ENCODE measurements at regions not wholly inside any gene's neighbourhood (a gene's known extent, or its start where the extent isn't known, plus 50 kb on each side); places are given as distances from the start of the nearest gene placed in this dataset.
"Not testable (repeated sequence)": the region's sequence is repeated elsewhere in the genome, so short reads cannot be mapped to it uniquely, and the experiment has no call there.

DNA sequence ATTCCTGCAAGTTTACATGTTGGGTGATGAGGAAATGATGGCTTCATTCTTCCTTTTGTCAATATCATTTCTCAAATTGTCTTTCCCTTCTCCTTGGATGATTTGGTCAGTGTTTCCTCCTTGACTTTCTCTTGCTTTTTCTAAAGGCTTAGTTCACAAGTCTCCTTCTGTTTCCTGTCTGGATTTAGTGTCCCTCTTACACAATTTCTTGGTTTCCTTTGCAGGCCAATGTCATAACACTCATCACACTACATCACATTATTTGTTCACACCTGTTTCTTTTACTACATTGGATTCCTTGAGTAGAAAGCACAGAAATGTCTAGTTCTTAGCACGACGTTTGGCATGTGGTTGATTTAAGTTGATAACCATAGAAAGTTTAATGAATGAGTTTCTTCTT, 490.7 kb downstream of the TDRD3 start:
- no peak for DNase-seq

DNA sequence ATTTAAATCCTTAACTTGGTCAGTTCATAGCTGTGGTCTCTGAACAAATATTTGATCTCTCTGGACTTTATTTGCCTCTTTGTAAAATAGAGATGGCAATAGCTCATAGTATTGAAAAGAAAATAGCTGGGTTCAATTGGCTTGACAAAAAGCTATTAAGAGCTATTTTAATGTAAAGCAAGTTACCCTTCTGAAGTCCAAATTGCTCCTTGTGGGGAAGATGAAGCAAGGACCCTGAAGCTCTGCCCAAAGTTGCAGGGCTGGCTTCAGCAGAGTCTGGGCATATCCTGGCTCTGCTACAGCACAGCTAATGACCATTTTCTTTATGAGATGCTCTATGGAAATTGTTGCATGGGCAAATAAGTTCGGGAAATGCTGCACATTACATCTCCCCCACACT, 484.5 kb downstream of the TDRD3 start:
- no peak for DNase-seq

DNA sequence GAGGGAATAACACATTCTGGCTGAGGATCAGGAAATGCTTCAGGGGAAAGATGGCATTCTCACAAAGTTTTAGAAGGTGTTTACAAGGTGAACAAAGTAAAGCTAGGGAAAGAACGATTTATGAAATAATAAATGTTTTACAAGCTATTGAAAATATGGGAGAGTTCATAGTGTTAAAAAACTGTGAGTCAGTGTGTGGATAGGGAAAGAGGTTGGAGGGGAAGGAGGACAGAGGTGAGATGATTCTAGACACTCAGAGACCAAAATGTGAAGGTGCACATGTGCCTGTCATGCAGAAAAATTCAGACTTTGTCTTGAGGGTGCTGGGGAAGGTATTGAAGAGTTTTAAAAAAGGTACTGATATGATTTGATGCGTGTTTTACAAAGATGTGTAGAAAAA, 476.1 kb downstream of the TDRD3 start:
- DNase-seq: no peak

DNA sequence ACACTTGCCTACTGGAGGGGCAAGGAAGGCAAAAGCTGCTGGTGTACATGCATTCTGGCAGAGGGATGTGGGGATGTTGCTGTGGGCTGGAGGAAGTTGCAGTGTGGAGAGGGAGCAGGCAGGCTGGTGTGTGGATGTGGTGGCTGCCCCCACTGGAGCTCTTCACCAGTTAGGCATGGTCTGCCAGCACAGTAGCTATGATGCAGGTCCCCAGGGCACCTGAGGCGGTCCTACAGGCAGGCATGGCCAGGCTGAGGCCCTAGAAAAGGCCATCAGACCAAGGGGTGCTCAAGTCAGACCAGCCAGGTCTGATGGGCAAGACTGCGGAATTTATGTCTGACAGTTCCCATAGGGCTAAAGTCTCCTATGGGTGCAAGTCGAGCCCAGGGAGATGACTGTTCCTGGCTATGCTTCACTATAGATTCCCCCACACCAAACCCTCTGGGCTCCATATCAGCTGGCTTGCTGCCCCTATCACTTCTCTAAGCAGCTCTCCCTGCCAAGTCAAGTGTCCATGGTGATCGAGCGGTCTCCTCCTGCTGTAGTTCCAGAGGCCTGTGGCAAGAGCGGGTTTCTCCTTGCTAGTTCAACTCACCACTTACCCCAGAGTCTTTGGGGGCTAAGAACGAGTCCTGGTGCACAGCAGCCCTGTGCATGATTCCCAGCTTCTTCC, 473.1 kb downstream of the TDRD3 start:
- DNase-seq: no peak

DNA sequence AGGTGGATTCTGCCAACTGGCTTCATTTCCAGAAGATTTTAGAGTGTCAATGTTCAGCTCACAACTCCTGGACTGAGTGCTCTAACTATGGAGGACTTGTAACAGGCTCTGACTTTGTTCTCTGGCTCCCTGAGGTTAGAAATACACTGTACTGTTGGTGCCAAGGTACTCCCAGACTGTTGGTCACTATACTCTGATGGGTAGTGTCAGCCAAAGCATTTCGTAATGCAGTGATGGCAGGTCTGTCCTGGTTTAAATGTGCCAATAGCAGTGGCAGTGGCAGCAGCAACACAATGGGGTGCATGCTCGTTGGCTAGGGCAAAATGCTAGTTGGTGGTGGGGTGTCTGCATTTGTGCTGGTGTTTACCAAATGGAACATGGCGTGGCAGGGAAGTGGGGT, 472.2 kb downstream of the TDRD3 start:
- DNase-seq: no peak

DNA sequence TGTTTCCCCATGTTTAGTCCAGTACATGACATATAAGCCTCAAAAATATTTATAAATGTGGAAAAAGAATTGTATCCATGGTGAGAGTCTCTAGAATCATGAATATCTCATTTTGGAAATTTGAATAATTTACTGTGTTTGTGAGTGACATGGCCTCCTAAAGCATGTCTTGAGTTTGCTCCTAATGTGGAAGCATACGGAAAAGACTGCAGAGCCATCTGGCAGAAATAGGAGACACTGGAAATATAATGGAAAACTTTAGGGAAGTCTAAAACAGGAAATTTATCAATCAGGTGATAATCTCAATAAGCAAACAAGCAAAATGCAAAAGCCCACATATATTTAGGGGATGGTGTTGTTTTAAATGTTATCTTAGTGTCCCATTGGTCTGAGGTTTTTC, 465.0 kb downstream of the TDRD3 start:
- DNase-seq: no peak

DNA sequence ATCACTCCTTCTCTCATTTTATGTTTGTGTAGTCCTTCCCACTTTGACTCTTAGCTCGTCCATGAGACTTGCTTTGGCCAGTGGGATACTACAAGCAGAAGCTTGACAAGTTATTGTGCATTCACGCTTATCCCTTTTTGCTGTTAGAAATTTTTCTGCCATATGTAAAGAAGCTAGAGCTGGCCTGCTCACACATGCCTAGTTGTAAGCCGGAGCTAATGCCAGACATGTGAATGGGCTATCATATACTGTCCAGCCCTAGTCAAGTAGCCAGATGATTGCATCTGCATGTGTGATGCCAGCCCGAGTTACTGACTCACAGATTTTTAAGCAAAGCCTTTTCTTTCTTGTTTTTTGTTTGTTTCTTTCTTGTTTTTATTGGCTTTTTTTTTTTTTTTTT, 460.7 kb downstream of the TDRD3 start:
- no peak for DNase-seq

DNA sequence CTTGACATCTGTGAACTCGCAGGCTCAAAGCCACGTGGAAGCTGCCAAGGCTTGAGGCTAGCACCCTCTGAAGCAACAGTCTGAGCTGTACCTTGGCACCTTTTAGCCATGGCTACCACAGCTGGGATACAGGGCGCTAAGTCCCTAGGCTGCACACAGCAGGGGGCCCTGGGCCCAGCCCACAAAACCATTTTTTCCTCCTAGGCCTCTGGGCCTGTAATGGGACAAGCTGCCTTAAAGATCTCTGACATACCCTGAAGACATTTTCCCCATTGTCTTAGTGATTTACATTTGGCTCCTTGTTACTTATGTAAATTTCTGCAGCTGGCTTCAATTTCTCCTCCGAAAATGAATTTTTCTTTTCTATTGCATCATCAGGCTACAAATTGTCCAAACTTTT, 455.9 kb downstream of the TDRD3 start:
- no peak for DNase-seq

DNA sequence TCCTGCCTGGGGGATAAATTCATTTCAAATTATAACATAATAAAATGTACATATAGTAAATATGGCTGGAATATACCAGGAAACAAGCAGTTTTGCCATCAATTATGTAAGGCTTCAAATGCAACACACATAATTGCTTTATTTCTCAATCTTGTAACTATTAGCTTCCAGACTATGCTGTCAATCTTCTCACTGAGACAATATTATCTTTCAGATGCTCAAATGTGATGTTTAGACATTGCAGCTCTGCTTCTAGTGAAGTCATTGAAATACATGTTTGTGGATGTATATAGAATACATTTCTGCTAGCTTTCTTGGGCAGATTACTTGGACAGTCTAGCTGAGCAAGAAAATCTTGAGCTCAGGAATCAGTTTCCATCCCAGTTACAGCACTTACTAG, 454.4 kb downstream of the TDRD3 start:
- DNase-seq: no peak

DNA sequence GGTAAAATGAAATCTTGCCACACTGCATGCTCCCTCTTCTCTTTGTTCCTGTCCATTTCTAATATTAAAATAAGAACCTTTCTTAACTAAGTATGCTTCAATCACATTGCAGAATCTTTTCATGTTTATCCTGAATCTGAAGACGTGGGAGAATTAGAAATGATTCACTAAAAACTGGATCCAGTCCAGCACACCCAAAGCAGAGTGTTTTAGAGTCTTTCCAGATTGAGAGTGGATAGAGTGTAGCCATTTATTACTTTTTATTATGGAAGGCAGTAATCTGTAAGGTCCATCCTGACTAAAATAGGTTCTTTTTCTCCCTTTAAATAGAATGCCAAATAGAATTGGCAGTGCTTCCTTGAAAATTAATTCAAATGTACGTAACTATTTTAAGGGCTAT, 453.5 kb downstream of the TDRD3 start:
- no peak for DNase-seq

DNA sequence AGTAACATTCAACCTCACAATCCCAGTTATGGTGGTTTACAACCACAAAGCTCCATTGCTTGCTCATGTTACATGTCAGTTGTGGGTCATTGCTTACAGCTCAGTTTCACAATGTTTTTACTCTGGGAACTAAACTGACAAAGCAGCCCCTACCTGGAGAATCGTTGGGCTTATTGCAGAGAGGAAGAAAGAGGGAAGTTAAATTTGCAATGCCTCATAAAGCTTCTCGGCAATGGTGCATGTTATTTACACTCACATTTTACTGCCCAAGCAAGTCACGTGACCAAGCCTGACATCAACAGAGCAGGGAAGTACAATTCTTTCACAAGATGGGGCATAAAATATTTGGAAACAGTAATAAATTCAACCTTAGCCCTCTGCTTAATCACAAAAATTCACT, 441.6 kb downstream of the TDRD3 start:
- no peak for DNase-seq

DNA sequence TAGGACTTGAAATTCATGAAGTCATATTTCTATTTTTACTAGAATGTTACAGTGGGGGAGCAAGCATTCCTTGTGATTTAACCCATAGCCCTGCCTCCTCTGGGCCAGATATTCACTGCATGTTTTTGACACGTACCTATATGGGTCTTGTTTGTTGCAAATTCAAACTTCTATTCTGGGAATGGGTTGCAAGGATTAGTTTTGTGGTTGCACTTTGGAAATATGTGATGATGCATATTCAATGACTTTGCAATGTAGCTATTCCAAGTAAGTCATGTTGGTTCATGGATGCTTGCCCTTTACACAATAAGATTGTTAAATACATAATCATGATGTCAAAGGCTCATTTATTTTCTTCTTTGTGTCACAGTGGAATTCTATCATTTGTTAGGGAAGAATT, 440.8 kb downstream of the TDRD3 start:
- no peak for DNase-seq

DNA sequence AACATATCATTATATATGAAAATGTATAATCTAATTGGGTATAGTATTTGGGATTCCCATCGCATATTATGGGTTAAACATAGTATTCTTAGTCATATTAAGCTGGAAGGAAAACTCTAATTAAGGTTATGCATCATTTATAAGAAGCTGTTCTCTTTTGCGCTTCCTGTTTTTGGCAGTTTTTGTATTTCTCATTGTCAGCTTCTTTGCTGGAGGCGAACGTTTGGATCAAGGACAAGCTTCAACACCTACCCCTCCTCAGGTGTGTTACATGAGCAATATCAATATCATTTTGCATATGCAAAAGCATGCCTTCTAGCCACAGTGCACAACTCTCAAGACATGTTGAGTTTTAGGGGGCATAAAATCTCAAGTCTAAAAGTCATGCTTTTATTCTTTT, 439.8 kb downstream of the TDRD3 start:
- no peak for DNase-seq

DNA sequence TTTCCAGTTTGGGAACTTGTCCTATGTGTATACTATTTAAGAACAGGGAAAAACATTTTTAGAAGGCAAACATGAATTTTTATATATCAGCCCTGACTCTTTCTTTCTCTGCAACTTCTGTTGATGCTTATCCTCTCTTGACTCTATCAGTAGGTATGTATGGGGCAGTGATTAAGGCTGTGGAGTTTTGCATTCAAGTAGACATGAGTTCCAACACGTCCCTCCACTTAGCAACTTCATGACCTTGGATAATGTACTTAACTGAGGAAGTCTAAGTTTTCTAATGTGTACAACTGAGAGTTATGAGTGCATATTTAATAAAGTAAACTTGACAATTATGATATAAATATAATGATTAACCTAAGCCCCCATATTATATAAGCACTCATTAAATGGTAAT, 414.6 kb downstream of the TDRD3 start:
- no peak for DNase-seq

DNA sequence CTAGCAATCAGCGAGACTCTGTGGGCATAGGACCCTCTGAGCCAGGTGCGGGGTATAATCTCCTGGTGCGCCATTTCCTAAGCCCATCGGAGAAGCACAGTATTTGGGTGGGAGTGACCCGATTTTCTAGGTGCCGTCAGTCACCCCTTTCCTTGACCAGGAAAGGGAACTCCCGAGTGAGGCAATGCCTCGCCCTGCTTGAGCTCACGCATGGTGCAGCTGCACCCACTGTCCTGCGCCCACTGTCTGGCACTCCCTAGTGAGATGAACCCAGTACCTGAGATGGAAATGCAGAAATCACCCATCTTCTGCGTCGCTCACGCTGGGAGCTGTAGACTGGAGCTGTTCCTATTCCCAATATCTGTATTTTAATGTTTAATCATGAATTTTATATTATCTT, 408.6 kb downstream of the TDRD3 start:
- DNase-seq: not testable (repeated sequence)

DNA sequence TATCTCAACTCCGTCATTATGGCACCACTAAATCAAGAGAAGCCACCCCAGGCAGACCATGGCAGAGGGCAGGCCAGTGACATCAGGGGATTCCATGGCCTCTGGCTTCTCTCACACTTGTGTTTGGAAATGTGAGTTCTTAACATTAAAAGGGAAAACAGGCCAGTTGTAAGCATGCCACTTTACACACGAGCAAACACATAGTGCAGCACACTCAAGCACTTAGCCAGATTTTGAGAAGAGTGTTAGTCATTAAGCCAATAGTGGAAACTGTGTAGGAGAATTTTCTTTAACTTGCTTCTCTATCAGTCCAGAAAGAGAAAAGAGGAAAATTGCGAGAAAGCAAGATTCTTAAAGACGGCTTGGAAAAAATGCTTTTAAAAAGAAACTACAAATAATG, 401.5 kb downstream of the TDRD3 start:
- no peak for DNase-seq

DNA sequence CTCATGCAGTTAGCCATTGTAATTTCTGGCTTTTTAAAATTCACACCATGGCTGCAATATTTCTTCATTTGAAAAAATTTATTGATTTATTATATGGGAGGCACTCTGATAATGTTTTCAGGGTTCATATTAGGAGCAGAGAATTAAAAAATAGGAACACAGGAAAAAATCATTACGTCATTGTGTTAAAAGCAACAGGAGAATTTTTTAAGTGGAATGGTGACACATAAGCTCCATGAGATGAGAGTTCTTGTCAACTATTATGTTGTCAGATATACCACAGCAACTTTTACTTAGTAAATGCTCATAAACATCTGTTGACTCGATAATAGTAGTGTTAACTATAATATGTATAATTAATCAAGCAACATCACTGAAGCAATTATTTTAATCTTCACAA, 400.1 kb downstream of the TDRD3 start:
- DNase-seq: no peak

DNA sequence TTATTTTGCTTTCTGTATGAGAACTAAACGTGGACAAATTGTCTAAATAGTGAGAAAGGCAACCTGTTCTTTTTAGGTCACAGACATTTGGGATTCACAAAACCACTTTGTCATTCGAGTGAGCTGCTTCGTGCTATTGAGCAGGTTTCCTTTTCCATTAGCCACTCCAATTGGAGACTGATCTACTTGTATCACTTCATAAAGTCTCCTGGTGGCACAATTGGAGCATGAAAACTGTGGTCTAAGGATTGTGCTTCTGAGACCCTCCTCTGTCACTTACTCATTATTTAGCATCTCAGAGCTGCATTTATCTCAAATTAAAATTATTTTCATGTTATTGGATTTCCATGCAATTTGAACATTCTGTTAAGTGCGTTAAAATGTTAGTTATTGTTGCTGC, 397.7 kb downstream of the TDRD3 start:
- no peak for DNase-seq

DNA sequence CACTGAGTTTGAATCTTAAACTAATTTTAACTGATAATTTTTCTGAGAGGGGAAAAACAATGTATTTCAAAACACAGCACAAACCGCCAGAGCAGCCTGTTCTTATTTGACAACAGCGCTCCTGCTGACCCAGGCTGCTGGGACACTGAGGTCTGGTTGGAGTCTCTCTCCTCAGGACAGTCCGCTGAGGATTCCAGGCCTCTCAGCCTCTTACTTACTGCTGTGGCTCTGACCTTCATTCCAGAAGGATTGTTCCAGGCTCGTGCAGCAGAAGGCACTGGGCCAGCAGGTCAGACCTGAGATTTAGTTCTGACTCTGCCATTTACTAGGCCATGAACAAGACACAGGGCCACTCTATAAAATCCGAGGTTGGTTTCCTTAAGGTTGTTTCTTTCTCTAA, 393.6 kb downstream of the TDRD3 start:
- DNase-seq: no peak

DNA sequence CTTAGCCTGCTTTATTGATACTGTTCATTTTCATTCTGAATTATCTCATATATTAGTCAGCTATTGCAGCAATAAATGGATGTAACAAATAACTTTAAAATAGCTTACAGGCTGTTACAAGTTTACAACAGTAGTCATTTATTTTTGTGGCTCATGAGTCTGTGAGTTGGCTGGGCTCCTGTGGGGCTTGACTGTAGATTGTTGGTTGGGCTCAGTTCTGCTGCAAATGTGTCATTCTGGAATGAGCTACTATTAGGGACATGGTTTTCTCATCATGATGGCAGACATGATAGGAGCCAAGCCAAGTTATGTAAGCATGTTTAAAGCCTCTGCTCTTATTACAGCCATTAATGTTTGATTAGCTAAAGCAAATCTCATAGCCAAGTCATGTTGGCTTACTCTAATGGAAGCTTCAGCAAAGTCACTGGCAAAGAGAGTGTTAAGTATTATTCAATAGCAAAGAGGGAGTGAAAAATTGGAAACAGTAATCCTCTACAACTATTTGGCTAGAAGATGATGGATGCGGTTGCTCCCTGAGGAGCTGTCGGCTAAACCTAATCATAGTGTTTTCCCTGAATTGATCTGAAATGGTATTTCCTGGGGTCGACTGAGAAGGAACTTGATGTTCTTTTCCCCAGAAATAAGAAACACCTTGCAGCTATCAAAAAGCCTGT, 391.3 kb downstream of the TDRD3 start:
- no peak for DNase-seq

DNA sequence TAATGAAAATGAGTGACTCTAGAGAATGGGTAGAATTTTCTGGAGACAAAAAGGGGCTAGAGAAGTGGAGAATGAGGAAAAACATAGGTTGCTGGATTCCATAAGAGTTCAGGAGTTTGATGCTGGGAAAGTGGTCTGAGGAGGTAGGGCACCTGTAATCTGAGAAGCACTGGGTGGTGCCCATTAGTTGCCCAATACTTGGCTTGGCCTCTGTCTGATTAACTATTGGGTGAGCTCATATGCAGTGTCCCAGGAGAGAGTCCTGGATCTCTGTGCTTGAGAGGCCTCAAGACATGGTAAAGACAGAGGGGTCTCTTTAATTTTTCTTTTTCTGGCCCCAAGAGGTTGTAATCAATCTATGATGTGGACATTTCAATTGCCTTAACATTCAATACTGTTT, 390.1 kb downstream of the TDRD3 start:
- no peak for DNase-seq

DNA sequence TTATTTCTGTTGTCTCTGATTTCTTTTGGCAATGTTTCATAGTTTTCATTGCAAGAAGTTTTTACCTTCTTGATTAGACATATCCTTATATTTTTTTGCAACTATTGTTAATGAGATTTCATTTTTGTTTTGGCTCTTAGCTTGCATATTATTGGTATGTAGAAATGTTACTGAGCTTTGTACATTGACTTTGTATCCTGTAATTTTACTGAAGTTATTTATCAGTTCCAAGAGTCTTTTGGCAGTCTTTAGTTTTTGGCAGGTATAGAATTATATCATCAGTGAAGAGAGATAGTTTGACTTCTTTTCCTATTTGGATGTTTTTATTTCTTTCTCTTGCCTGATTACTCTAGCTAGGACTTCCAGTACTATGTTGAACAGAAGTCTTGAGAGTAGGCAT, 375.7 kb downstream of the TDRD3 start:
- DNase-seq: no peak

DNA sequence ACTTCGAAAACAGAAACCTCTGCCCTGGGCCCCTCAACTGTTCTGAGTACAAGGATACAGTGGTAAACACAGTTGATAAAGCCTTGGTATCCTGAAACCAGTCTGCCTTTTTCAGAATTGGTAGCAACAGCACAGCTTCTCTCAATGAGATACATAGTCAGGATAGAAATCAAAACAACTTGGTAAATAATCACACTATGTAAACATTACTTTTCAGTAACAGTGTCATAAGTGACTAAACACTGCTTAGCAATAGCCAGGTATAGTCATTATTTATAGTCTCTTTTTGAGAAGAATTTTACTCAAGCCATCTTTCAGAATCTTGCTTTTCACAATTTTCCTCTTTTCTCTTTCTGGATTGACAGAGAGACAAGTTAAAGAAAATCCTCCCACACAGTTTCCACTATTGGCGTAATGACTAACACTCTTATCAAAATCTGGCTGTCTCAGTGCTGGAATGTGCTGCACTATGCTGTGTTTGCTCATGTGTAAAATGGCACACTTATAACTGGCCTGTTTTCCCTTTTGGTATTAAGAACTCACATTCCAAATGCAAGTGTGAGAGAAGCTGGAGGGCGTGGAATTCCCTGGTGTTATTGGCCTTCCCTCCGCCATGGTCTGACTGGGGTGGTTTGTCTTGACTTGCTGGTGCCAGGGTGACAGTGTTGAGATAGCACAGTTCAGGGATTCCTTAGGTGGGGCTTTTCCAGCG, 368.8 kb downstream of the TDRD3 start:
- no peak for DNase-seq

DNA sequence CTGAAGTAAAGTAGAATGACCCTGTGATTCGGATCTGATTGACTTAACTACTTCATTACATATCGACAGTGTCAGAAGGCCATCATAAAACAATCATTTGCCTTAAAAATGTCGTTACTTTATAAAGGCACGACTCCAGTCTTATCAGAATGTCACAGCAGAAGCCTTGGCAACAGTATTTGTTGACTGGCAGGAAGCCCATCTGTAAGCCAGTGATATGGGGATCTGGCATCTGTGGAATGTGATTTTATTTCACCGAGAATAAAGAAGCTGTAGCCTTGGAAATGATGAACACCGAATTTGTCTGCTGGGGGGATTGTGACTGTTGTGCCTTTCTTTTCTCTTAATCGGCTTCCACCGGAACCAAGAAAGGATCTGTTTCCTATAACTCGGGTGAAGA, 362.5 kb downstream of the TDRD3 start:
- DNase-seq: no peak

All from right kidney (tissue), 1 donor.